Stomach (tissue), 4 donors: ENCODE measurements at regions not wholly inside any gene's neighbourhood (a gene's known extent, or its start where the extent isn't known, plus 50 kb on each side); places are given as distances from the start of the nearest gene placed in this dataset.

Experiments
- CTCF ChIP-seq, 7 experiments: fragments of 450-650 bp in 4 of 7; fragments of 200-600 bp in 3 of 7; sonication (generic) in 3 of 7; IDR thresholded peaks; one replicate each; pipeline ENCODE4 v1.5.1; 2016 to 2019; ENCODE audit warnings: antibody characterized with exemption in 7 of 7, control low read depth in 2 of 7, mild to moderate bottlenecking in 1 of 7
- POLR2A ChIP-seq, 4 donors: fragments of 450-650 bp; IDR thresholded peaks; one replicate each; pipeline ENCODE4 v1.6.1; 2016; ENCODE audit warnings: antibody characterized with exemption in 4 of 4, control low read depth in 2 of 4, mild to moderate bottlenecking in 1 of 4, moderate library complexity in 1 of 4

DNA sequence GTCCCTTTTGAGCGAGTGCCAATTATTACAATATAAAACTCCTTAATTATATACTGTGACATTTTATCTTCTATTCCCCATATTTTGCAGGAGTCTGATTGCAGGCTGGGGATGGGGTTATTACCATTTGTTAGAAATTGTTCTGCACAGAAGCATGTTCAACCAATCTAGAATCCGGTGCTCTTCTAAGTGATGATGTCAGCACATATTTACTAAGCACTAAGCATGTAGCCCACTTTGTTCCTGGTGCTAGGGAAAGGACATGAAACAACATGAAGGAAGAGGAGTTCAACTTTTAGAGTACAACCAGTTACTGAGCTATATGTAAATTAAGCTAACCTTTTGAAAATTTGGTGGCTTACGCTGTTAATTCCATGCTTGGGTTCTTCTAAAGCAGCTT lies 52.8 kb upstream of the IL1RAPL2 start:
- no peak for TF ChIP-seq POLR2A (IDR thresholded peaks at IDR 0.05)
- no peak for TF ChIP-seq CTCF (IDR thresholded peaks at IDR 0.05)
